Activated T-cell treated with anti-CD3 and anti-CD28 coated beads, Interleukin-2, amount 50 U/mL, for 48 hours (primary cell): ENCODE measurements at regions not wholly inside any gene's neighbourhood (a gene's known extent, or its start where the extent isn't known, plus 50 kb on each side); places are given as distances from the start of the nearest gene placed in this dataset.
A peak's percentile ranks its signal among the peaks of the same experiment; 100 is the strongest.
"Not testable (repeated sequence)": the region's sequence is repeated elsewhere in the genome, so short reads cannot be mapped to it uniquely, and the experiment has no call there.

Source experiments
- DNase-seq, 2 experiments: peaks; one replicate each; pipeline ENCODE4 v3.0.0-alpha.2; 2020

DNA sequence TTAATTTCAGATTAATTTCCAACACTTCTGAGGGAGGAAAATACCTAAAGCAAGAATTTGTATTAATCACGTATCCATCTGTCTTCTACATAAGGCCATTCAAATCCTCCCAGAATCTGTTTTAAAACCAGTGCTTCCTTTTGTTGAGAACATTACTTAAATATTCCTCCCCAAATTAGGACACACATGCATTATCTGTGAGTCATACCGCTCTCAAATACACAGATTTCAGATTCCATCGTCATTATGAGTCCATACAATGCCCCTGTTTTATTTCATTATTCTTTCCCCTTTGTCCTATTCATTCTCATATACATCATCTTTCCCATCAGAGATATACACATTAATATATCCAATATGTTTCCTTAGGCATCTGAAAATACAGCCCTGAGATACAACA is 57.3 kb upstream of the PRSS12 start:
- no peak for DNase-seq

DNA sequence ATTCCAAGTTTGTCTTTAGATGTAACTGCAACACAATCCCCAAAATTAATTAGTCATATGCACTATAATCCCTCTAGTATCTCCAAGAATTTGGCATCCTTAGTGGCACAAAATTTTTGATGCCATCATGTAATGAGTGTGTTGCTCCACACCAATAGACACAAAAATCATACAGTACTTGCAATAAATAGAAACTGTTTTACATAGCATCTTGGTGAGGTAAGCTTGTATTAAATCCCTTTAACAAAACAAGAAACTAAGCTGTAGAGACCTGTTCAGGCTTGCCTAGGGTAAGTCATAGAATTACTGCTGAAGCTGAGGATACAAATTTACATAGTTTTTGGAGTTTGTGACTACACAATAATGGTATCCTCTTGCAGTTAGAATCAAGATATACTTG is 64.5 kb upstream of the PRSS12 start:
- DNase-seq: no peak

DNA sequence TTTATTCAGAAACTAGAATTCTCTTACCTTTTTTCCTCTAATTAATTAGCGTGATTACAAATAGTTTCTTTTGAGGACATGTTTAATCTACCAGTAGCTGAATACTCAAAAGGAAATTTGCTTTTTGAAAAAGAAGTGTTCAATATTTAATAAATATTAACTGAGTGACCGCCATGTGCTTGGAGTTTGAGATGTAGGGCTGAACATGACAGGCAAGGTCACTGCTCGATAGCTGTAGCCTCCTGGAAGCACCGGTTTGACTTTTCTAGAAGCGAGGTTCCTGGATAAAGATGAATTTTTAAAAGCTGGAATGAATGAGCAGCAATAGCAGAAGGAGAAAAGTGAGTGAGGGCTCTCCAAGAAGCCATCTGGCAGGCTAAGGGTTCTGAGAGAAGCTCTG is 65.0 kb upstream of the PRSS12 start:
- not testable (repeated sequence) for DNase-seq

DNA sequence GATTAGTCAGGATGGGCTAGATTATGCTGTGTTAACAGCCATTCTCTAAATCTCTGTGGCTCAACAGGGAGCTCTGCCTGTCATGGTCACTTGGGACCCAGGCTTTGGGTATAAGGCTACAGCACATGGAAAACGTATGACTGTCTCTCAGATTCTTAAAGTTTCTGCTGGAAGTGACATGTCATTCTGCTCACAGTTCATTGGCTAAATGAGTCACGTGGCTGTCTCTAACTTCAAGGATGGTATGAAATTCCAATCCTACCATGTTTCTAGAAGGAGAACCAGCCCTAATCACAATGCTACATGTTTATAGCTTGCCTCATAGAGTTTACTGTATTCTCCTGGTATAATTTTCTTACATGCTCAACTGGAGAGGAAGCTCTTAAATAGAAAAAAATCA is 65.6 kb upstream of the PRSS12 start:
- not testable (repeated sequence) for DNase-seq

DNA sequence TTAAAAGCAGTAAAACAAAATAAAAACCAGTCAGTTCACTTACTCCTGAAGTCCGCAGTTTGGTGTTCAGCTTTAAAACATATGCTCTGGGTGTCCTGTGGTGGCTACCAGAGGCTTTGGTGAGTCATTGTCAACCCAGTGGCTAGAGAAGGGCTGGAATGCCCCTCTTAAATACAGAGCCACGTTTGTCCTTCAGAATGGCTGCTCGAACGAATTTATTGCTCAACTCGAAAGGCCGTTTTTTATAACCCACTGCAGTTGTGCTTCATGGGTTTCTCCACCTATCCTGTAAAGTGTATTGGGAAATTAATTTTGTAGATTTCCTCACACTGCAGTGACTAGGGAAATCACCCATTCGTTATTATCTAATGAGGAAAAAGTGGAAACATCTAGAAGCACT is 66.8 kb upstream of the PRSS12 start:
- not testable (repeated sequence) for DNase-seq

DNA sequence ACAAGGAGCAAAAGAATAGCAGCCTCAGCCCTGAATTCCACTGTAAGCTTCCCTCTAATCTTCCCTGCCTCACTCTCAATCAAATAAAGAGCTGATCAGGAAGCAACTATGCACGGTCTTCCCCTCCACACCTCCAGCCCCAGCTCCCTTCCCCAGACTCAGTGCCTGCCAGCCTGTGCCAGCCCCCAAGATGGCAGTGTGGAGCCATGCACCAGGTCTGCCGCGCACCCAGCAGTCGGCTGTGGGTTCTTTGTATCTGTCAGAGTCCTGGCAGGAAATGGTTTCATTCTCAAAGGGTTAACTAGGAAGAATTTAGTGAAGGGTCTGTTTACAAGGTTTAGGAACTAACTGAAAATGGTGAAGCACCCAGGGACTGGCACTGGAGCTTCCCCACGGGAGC is 71.3 kb upstream of the PRSS12 start:
- DNase-seq: peak; percentile 60 to 73

DNA sequence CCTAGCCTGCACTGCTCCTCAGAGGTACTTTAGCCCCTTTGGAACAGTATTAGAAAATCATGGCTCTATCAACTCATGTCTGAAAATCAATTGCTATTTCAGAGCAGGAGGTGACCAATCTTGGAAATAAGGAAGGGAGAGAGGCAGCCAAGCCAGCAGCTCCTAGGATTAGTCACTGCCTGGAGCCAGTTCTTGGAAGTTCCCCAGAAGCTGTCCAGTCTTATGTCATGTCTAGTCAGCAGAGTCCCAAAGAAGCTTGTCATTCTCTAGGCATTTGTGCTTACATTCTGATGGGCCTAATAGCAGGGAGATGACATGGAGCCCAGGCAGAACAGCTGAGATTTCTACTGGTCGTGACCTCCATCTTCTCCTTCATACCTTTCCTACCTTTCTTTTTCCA is 76.1 kb upstream of the PRSS12 start:
- DNase-seq: not testable (repeated sequence)

DNA sequence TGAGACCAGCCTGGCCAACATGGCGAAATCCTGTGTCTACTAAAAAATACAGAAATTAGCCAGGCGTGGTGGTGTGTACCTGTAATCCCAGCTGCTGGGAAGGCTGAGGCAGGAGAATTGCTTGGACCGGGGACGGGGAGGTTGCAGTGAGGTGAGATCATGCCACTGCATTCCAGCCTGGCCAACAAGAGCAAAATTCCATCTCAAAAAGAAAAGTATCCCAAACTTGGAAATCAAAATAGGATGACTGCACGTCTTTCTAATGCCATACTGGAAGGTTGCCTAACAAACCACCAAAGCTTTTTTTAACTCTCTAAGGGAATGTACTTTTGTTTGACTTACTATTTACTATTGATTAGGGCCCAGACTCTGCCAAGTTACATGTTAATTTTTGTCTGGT is 79.6 kb upstream of the PRSS12 start:
- not testable (repeated sequence) for DNase-seq

DNA sequence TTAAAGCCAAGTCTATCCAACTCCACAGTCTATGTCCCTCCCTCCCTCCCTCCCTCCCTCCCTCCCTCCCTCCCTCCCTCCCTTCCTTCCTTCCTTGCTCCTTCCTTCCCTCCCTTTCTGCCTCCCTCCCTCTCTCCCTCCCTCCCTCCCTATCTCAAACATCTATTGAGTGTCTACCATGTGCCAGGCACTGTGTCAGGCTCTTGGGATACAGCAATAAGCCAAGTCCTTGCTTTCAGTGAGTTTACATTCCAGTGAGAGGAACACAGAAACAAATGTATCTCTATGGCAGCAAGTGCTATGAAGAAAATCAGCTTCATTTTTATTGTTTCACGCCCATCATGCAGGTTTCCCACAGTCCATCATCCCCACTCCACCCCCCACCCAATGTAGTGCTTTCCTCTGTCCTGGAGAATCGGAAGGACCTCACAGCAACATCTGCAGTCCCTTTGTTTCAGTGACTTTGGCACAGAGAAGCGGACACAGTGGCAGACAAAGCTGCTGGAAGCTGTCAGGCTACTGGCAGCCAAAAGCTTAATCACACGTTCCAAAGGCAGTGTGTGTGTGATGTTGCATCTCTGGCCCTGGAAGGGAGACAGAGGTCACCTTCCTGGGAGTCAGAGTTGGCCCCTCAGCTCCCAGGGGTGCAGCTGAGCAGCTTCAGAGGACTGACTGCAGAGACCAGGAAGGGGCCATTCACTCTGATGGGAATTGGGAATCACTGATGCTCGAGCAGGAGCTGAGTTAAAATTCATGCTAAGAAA is 81.0 kb upstream of the PRSS12 start:
- DNase-seq: not testable (repeated sequence)

DNA sequence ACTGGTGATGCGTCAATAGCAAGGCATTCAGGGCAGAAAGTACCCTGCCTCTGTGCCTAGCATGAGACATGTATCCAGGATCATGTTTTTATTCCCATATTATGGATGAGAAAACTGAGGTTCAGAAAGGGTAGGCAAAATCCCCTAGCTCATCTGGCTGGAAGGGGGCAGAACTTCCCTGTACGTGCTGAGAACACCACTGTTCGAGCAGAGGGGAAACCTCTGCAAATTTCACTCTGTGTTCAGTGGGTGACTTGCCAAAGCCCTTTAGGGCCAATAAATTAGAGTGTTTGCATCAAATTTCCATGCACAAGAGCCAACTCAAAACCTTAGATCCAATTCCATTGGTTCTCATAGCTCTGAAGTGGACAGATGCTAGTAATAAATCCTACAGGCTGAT is 82.6 kb upstream of the PRSS12 start:
- DNase-seq: not testable (repeated sequence)

DNA sequence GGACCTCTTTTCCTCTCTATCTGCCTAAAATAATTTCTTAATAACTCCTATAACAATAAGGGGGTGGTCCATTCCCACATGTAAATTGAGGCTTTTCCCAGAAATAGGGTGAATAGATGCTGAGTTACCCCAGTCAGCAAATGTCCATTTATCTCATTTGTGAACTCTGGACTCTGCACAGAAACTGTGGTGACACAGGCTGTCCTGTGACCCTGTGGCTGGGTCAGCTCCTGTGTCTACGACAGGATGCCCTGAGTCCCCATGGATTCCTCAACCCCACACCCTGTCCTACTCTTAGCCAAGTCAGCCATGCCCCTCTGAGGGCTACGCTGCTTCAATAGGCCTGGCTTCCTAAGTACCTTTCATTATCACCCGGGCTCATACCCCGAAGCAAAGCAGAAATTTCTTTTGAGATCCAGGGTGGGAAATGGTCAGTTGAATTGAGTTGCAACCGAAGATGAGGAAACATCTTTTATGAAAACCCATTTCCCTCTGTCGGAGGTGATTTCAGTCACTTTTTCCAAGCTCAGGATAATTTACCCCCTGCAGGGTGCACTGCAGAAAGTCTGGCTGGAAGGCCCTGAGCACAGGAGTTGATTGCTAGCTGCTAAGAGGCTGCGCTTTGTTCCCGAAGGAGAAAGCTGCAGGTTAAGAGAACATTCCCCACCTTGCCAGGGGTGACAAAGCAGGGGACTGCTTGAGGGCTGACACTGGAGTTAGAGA is 89.5 kb upstream of the PRSS12 start:
- not testable (repeated sequence) for DNase-seq

DNA sequence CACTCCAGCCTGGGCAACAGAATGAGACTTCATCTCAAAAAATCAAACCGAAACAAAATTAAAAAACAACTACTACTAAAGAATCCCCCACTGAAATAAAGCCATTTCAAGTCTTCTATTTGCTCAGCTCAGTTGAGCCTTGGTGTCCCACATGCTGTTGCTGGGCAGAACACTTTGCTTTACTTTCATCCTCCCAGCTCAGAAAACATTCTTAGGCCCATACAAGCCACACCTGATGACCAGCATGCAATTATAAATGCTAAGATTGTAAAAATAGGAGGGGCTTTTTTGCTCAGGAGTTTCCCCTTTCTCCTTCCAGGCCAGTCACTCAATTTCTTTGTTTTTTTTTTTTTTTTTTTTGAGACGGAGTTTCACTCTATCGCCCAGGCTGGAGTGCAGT is 94.6 kb upstream of the PRSS12 start:
- DNase-seq: not testable (repeated sequence)

DNA sequence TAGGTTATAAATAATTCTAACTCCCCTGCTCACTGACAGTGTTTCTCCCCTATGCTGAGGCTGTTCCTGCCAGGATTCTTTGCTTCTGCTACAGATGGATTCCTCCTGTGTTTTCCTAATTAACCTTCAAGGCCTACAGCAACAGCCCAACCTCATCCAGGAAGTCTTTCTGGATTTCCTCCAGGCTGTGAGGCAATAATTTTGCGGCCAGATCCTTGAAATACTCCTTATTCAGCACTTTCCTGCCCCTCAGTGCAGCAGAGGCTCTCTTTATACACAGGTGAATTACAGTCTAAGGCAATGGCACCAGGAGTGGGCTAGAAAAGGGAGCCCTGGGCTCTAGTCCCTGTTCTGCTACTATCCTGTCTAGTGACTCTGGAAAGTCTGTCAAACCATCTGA is 102.1 kb upstream of the PRSS12 start:
- not testable (repeated sequence) for DNase-seq

DNA sequence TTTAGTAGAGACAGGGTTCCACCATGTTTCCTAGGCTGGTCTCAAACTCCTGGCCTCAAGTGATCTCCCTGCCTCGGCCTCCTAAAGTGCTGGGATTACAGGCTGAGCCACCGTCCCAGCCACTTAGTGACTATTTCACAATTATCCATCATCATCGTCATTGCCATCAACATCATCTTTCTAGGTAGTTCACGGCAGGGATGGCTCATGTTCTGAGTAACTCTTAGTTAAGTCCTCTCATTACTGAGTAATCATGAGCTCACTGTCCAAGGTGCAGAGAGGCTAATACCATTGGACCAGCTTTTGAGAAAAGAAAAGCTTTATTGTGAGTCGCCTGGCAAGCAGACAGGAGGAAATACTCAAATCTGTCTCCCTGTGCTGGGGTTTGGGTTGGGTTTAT is 108.6 kb upstream of the PRSS12 start:
- DNase-seq: not testable (repeated sequence)

DNA sequence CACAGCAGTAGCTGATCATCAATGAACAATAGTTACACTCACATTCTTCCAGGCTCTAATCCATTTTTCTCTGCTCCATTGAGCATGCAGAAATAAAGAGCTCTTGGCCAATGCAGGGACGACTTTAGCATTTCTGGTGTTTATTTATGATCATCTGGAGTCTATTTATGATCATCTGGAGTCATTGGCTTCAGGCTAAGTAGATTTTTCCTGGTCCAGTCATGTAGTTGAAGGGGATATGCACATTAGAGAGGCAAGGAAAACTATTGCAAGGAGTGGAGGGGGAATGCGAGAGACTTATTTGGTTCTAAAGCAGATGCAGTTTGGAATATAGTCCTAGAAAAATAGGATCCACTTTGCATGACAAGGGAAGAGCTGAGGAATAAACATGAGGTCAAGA is 113.0 kb upstream of the PRSS12 start:
- not testable (repeated sequence) for DNase-seq

DNA sequence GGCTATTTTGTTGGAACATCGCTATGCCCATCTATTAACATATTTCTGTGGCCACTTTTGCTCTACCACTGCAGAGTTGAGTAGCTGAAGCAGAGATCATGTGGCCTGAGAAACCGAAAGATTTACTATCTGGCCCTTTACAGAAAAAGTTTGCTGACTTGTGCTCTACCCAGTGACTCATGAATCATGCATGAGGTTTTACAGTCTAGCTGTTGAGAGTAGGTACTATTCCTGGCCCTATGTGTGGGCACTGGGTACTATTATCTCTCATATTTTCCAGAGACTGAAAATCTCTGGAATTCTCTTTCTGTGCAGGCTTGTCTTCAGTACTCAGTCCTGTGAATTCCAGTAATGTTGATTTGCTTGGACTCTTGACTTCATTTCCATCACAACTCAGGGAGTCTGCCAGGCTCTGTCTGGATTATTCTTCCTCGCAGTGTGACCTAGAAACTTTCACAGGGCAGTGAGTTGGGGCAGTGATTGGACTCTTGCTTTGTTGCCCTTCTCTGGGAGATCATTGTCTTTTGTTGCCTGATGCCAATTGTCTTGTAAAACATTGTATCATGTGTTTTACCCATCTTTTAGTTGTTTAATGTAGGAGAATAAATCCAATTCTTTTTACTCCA is 121.3 kb upstream of the PRSS12 start:
- not testable (repeated sequence) for DNase-seq

DNA sequence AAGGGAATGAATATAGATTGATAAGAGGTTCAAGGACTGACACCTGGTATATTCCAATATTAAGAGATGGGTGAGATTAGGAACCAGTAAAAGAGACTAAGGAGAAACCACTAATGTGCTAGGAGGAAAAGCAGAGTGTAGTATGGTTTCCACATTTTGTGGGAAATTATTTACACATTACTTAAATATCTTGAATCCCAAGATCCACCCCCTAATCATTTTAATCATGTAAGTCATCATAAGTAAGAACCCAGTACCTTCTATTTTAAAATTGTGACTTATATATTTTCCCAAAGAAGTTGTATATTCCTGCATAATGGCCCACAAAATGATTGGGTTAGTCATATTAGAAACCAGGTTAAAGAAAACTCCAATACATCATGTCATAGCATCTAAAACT is 122.0 kb upstream of the PRSS12 start:
- not testable (repeated sequence) for DNase-seq

DNA sequence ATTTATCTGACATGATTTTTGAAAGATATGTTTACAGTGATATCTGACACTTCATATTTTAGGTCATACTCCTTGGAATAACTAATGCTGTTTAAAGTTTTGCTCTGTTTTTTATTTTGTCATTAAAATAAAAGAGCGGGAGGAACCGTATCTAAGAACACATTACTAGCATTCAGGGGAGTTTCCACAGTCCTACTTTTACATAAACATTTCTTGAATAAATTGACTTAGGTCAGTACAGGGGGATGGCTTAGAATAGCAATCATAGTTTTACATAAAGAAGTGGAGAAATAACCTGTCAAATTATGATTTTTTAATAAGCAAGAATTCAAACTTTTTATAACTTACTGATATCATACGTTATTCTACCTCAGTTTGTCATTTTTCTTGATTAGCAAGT is 123.1 kb upstream of the PRSS12 start:
- not testable (repeated sequence) for DNase-seq

DNA sequence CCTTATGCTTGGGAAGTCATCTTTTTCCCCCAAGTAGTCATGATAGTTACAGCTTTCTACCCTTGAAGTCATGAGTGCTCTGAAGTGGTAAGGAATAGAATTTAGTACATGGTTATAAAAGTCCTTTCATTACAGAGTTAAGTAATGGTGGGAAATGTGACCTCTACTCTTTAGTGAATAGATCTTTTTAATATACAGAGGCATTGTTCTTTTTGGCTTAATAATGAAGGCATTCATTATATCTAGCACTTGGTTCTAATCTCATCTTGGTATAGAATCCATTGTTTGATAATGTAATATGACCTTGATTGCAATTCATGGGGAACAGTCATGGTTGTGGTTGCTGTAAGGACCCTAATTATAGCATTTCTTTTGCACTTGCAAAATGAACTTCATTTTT is 125.0 kb upstream of the PRSS12 start:
- DNase-seq: not testable (repeated sequence)

DNA sequence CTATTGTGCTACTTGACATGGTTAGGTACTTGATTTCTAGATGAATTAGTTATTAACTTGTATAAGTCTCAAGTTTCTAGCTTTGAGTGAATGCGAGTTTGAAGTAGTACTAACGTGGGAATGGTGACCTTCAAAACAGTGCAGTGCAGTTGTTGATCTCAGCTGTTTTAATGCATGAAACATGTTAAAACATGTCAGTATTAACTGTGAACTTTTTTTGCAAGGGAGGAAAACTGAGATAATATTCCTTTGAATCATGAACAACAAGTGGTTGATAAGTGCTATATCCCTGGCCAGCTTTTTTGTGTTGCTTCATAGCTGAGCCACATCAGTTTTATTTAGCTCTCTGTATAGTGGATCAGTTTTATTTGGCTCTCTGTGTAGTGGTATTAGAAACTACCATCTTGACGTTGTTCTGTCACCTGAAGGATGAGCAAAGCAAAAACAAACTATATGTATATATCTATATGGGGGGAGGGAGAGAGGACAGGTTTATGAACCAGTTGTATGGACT is 133.1 kb upstream of the PRSS12 start:
- DNase-seq: not testable (repeated sequence)

DNA sequence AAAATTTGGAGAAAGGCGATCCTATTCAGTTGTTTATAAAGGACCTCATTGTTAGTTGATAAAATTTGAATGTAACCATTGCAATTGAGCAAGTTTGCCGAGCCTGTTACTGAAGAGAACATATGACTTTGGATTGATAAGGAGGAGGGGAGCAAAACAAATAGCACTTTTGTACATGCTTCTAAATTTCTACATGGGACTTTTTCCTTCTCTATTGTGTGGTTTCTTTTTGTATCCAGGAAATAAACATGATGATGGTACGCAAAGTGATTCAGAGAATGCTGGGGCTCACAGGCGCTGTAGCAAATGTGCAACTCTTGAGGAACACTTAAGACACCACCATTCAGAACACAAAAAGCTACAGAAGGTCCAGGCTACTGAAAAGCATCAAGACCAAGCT is 140.2 kb upstream of the PRSS12 start:
- not testable (repeated sequence) for DNase-seq

DNA sequence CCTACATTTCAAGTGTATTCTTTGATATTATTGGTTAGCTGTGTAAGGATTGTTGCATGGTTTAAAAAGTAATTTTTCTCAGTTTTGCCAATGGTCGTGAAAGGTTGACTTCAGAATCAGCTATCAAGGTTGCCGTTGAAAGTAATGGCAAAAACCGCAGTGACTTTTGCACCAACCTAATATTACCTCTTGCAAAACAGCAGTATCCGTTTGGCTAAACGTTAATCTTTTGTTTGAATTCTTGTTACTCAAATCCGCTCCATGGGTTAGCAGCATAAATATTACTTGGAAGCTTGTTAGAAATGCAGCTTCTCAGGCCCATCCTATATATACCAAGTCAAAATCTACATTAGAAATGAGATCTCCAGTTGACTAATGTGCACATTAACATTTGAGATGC is 141.6 kb upstream of the PRSS12 start:
- DNase-seq: not testable (repeated sequence)

DNA sequence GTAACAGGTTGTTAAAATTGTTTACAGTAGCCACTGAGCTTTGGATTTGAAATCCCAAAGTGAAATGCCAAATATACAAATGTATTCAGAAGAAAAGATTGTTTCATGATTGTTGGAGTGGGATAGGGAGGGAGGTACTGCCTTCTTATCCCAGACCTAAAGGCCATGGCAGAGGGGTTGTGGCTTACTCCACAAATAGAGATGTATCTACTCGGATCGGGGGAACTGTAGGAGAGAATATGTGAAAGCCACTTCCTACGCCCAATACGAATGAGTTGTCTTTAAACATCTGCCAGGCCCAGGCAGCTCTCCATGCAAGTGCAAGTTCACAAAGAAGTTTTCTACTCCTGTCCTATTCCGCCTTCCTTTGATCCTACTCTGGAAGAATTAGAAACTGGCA is 150.2 kb upstream of the PRSS12 start:
- DNase-seq: not testable (repeated sequence)

DNA sequence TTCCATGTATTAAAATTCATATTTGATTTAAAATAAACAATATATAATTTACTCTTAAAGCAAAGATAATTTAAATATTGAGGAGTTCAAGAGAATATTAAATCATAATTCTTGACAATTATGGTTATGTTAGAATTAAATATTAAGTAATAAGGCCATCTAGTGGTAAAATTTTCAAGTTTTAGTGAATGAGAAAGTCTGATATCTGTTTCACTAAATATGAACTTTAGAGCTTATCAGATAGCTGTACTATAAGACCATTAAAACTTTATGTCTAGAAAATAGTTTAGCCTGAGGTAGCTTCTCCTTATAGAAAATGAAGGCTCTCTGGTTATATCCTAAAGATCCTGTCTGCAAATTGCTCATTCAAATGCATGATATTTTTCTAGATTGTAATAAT is 152.1 kb upstream of the PRSS12 start:
- not testable (repeated sequence) for DNase-seq
